ENCODE measurements at regions not wholly inside any gene's neighbourhood (a gene's known extent, or its start where the extent isn't known, plus 50 kb on each side); places are given as distances from the start of the nearest gene placed in this dataset.

GRCh38 chr10:126736727-126737126 lies 66.2 kb upstream of the C10orf90 start:
- Mint-ChIP-seq H3K4me1 (ENCODE audit: unreplicated experiment) (no peaks in the 10 kb centered on the region), H3K36me3 (ENCODE audit: unreplicated experiment) (no peaks in the 10 kb centered on the region), H3K4me3 (ENCODE audit: unreplicated experiment) (no peak overlapping the region), H3K27ac (ENCODE audit: unreplicated experiment) (no peak overlapping the region), H3K9me3 (ENCODE audit: unreplicated experiment) (no peaks in the 10 kb centered on the region), H3K27me3 (ENCODE audit: unreplicated experiment) (peaks cover 9% of the 10 kb centered on the region)
- no peak for DNase-seq (ENCODE audit: extremely low spot score, unreplicated experiment)
- TF ChIP-seq CTCF (IDR thresholded peaks at IDR 0.05), result no peak

GRCh38 chr10:126738001-126738400 lies 67.5 kb upstream of the C10orf90 start:
- Mint-ChIP-seq H3K27ac (ENCODE audit: unreplicated experiment) (no peak overlapping the region), H3K27me3 (ENCODE audit: unreplicated experiment) (peaks cover 13% of the 10 kb centered on the region), H3K4me3 (ENCODE audit: unreplicated experiment) (no peak overlapping the region), H3K9me3 (ENCODE audit: unreplicated experiment) (no peaks in the 10 kb centered on the region), H3K36me3 (ENCODE audit: unreplicated experiment) (no peaks in the 10 kb centered on the region), H3K4me1 (ENCODE audit: unreplicated experiment) (no peaks in the 10 kb centered on the region)
- TF ChIP-seq CTCF (IDR thresholded peaks at IDR 0.05), result no peak
- no peak for DNase-seq (ENCODE audit: extremely low spot score, unreplicated experiment)

- no peak for DNase-seq (ENCODE audit: extremely low spot score, unreplicated experiment)
- Mint-ChIP-seq H3K9me3 (ENCODE audit: unreplicated experiment) (no peaks in the 10 kb centered on the region), H3K4me1 (ENCODE audit: unreplicated experiment) (no peaks in the 10 kb centered on the region), H3K36me3 (ENCODE audit: unreplicated experiment) (no peaks in the 10 kb centered on the region), H3K27ac (ENCODE audit: unreplicated experiment) (no peak overlapping the region), H3K27me3 (ENCODE audit: unreplicated experiment) (peaks cover 11% of the 10 kb centered on the region), H3K4me3 (ENCODE audit: unreplicated experiment) (no peak overlapping the region)
- TF ChIP-seq CTCF (IDR thresholded peaks at IDR 0.05), result no peak
Measured at GRCh38 chr10:126744571-126744970, 74.1 kb upstream of the C10orf90 start.

GRCh38 chr10:126749015-126749655 lies 78.6 kb upstream of the C10orf90 start:
- TF ChIP-seq CTCF (IDR thresholded peaks at IDR 0.05), result peak; percentile 82
- Mint-ChIP-seq H3K36me3 (ENCODE audit: unreplicated experiment) (no peaks in the 10 kb centered on the region), H3K27me3 (ENCODE audit: unreplicated experiment) (peaks cover 30% of the 10 kb centered on the region), H3K9me3 (ENCODE audit: unreplicated experiment) (no peaks in the 10 kb centered on the region), H3K4me3 (ENCODE audit: unreplicated experiment) (no peak overlapping the region), H3K27ac (ENCODE audit: unreplicated experiment) (no peak overlapping the region), H3K4me1 (ENCODE audit: unreplicated experiment) (no peaks in the 10 kb centered on the region)
- peak; percentile 90 for DNase-seq (ENCODE audit: extremely low spot score, unreplicated experiment)

GRCh38 chr10:126754966-126755365 lies 84.5 kb upstream of the C10orf90 start:
- H3K4me3 Mint-ChIP-seq (ENCODE audit: unreplicated experiment), result no peak overlapping the region
- no peaks in the 10 kb centered on the region for H3K9me3 Mint-ChIP-seq (ENCODE audit: unreplicated experiment)
- no peak for DNase-seq (ENCODE audit: extremely low spot score, unreplicated experiment)
- no peak overlapping the region for H3K27ac Mint-ChIP-seq (ENCODE audit: unreplicated experiment)
- no peak for TF ChIP-seq CTCF (IDR thresholded peaks at IDR 0.05)
- no peaks in the 10 kb centered on the region for H3K4me1 Mint-ChIP-seq (ENCODE audit: unreplicated experiment)
- H3K36me3 Mint-ChIP-seq (ENCODE audit: unreplicated experiment), result no peaks in the 10 kb centered on the region
- peaks cover 35% of the 10 kb centered on the region for H3K27me3 Mint-ChIP-seq (ENCODE audit: unreplicated experiment)
